GM19240 (cell line): ENCODE measurements at regions not wholly inside any gene's neighbourhood (a gene's known extent, or its start where the extent isn't known, plus 50 kb on each side); places are given as distances from the start of the nearest gene placed in this dataset.
"Not testable (repeated sequence)": the region's sequence is repeated elsewhere in the genome, so short reads cannot be mapped to it uniquely, and the experiment has no call there.

Experiments used
- DNase-seq: peaks from one replicate; pipeline ENCODE4 v3.0.0; 2011; ENCODE audit warnings: low spot score; ENCODE audit not compliant: insufficient read length

DNA sequence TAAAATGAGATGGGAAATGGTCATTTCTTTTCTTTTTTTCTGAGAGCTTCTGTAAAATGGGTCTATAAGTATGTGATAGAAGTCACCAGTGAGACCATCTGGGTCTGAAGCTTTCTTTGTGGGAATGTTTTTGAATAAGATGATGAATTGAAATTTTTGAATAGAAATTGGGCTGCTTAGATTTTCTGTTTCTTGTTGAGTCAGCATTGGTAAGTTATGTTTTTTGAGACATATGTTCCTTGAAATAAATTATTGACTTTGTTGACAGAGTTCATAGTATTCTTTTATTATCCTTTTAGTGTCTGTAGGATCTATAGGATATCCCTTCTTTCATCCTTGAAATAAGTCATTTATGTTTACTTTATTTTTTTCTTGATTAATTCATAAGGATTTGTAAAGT is 208.1 kb downstream of the OPA1 start:
- no peak for DNase-seq

DNA sequence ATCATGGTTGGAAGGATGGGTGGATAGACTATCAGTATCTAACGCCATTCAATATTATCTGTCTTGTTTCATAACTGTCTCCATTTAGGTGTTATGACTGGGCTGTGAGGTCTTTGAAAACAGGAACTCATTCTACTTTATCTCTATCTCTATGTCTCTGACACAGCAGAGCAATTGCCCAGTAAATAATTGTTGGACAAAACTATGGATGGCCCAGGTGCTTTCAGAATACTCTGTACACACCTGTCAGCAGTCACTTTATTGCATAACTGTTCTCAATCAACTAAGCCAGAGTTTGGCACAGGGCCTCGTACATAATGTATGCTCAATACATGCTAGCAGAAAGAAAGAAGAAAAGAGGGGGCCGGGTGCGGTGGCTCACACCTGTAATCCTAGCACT is 210.3 kb downstream of the OPA1 start:
- no peak for DNase-seq

DNA sequence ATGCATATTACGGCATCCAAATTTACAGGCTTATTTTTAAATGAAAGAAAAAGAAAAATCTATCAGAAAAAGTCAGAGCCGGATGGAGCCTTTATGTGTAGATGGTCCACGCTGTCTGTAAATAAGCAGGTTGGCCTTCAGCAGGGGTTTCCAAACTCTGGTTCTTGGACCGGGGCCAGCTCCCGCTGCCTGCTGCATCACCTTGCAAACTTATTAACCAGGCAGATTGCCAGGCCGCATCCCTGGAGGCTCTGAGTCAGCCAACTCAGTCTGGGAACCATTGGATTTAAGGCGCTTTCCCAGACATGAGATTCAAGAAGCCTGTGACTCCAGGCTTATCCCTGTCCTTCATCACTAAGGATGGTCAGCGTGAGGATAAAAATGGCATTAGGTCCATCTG is 212.4 kb downstream of the OPA1 start:
- no peak for DNase-seq

DNA sequence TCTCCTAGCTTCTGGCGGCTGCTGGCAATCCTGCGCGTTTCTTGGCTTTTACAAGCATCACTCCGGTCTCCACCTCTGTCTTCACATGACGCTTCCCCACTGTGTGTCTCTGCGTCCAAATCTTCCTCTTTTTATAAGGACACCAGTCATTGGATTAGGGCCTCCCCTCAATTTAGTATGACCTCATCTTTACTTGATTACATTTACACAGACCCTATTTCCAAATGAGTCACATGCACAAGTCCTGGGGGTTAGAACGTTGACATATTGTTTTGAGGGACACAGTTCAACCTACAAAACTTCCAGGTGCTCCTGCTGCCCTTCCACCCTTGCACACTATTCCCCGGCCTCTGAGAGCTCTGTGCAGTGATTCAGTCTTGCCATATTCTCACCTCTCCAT is 215.3 kb downstream of the OPA1 start:
- no peak for DNase-seq

DNA sequence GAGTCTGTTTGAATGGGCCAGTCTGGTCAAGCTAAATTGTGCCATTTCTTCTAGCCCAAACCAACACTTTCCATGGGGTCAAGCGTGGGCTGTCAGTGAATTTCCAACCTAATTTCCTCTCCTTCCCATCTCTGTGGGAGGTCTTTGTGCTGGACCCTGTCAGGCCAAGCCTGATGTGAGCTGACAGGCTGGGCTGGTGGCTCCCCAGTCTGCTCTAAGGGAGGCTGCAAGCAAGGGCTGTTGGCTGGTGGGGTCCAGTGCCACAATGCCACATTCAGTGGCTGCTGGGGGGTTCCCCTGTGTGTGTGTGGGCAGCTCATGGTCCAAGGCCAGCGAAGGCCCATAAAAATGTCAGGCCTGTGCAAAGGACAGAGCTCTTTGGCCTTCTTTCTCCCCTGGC is 216.1 kb downstream of the OPA1 start:
- no peak for DNase-seq

DNA sequence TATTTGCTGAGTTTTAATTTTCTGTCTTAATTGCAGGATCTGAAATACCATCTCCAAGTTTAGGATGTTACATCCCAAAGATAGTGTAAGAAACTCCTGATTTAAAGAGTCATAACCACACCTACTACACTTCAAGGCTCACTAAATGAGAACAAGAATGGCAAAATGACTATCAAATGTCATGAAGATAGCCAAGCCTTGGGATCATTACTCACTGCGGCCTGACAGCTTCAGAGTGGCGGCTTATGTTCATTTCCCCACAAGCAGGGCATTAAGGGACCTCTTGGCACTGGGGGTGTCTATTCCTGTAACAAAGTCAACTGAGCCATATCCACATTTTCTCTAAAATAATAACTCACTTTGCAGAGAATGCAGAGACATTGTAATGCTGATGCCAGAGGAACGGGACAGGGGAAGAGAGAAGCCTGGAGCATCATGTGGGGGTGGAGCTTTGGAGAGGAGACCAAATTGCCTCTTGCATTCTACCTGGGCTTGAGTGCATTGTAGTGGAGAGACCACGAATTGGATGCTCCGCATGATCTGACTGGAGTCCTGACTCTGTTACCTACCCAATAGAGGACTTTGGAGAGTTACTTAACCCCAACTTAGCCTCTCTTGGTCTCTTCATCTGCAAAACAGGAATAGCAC is 219.2 kb downstream of the OPA1 start:
- DNase-seq = no peak

DNA sequence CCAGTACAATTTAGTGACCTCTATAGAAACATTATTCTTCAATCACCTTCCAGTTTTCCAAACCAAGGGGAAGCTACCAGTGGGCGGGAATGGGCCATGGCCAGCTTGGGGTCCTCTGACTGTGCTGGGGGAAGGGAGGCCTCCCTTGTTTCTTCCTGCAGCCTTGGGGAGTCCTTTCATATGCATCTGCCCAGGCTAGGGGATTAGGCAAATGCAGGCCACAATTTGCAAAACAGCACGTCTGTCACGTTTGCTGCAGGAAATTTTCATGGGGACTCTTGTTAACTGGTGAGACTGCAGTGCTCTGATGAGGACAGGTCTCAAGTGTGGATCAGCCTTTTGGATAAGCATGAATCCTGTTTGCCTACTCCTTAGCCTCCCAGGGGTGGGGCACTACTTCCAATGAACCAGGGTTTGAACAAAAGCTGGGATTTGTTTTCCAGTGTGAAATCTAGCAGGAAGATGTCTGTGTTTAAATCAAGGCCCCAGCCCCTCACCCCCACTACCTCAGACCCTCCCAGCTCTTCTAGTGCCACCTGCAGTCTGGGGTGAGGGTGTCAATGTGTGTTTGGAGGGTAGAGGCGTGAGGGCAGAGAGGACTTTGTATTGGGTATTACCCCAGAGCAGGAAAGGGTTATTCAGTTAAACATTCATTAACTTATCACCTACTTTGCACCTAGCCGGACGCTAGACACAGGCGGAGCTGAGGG is 219.9 kb downstream of the OPA1 start:
- DNase-seq = no peak

DNA sequence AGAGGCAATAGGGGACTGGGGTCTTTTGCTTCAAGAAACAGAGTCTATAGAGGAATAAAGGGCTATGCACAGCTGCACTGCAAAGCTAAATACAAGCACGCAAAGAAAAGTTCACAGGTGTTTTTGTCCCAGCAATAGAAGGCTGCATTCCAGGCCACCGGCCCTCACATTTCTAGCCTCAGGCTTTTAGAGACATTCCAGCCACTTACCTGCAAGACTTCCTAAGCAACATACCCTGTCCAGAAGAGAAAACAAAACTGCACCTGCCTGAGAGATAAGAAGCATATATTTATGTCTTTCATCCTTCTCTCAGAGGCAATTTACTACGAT is 220.5 kb downstream of the OPA1 start:
- no peak for DNase-seq

DNA sequence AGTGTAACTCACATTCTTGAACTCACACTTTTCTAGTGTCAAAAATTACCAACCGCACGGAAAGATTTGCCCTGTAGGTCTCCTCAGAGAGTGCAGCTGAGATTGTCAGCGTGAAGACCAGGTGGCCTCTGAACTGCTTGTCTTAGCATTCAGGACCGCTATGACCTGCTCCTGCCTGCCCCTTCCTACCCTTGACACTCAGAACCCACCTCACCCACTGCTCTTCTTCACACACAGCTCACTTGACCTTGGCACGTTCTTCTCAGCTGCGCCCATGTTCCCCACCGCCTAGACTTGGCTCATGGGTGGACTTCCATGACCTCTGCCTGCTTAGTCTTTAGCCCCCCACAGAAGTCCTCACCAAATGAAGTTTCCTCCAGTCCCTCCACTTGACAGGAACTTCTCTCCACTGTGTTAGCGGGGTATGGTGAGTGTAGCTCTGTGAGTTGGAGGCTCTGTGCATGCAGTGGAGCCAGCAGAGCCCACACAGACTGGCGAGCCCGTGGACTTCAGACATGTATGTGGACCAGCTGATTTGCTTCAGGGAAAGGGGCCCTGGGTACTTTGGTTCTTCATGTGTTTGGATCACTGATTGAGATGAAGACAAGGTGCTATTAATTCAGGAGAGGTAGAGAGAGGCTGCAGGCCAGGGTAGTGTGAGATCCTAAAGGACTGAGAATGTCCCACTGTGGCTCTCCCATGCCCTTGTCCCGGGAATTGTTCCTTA is 221.3 kb downstream of the OPA1 start:
- no peak for DNase-seq

DNA sequence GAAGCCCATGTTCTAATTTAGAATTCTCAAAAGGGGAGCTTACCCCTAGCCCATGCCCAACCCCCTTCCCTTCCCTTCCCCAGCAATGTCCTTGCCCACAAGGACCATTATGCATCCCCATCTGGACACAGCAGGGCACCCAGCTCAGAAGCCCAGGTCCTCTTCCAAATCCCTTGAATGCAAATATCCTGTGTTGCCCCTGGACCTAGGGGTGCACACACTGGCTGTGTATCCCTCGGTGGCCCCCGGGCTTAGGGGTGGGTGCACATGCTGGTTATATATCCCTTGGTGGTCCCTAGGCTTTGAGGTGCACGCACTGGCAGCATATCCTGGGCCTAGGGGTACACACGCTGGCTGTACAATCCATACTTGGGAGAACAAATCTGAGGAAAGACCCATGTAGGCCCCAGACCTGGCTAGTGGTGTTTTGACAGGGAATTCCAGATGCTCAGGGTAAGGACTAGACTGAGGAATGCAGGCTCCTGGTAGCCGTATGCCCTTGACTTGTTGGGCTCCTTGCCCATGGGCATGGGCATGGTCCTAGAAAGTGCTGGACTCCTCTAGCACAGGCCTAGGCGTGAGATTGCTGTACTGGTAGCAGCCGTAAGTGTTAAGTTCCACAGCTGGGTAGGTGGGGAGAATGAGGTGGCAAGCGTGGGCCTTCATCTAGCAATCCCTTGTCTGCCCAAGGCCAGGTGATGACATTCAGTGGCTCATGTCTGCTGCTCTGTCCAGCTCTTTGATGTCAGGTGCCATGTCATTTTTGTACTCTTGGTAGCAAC is 222.4 kb downstream of the OPA1 start:
- DNase-seq = no peak

DNA sequence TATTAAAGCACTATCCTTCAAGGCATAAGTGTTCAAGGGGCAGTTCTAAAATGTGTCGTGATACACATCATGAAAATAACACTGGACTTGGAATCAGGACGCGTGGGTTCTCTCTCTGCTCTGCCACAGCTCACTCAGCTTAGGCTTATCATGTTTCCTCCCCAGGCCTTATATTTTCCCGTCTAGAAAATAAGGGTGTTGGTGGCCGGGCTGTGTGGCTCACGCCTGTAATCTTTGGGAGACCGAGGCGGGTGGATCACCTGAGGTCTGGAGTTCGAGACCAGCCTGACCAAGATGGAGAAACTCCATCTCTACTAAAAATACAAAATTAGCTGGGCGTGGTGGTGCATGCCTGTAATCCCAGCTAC is 223.0 kb downstream of the OPA1 start:
- DNase-seq = no peak

DNA sequence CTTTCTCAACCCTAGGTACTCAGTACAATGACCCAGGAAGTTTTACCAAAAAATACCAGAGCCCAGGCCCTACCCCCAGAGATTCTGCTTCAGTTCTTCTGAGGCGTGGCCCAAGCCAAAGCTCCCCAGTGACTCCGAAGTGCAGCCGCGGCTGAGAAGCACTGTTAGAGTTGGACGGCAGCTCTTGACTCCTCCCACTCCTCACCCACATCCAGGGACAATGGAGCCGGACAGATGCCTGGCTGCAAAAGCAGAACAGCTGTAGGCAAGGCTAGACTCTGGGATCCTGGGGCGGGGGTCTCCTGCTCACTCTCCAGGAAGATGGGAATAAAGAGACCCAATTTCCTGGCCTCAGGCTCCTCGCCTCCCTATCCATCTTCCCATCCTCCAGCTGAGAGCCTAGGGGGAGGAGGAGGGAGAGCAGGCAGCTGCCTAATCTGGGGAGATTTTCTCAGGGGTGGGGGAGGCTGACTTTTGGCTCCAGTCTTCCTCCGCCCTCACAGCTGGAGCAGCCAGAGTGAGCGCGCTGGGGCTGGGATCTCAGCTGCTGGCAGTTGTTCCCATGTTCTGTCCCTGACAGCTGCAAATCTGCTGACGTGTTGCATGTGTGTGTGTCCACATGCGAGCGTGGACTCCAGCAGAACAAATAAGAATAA is 223.8 kb downstream of the OPA1 start:
- DNase-seq = no peak

DNA sequence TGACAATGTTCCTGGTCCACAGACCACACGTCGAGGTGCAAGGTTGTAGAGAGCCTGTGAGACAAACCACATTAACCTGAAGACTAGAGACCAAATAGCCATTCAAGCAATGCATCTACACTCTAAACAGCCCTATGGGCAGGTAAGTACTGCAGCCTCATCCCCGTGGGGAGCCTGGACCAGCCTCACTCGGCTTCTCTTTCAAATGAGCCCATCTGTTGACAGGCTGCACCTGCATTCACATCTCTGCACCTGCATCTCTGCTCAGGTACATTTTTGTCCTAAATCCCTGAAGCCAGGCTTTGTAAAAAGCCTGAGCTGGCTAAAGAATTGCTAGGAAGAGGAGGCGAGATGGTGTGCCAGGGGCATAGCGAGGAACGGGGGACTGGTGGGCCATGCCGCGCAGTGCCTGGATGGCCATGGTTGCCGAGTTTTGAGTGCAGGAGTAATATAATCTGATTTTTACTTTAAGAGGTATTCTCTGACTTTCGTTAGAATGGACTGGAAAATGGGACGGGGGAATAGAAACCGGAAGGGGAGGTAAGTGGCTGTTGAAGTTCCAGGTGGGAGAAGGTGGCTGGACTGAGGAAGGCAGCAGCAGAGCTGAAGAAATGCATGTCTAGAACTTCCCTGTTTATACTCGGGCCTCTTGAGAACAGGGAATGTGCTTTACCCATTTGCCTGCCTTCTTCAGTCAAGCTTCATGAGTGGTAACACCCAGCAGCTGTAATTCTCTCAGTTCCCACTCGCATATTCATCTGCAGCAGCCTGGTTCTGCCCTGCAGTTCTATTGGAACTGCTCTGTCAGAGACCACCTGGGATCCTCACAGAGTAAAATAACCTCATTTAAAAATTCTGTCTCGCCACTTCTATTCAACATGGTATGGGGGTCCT is 226.4 kb downstream of the OPA1 start:
- DNase-seq = no peak

DNA sequence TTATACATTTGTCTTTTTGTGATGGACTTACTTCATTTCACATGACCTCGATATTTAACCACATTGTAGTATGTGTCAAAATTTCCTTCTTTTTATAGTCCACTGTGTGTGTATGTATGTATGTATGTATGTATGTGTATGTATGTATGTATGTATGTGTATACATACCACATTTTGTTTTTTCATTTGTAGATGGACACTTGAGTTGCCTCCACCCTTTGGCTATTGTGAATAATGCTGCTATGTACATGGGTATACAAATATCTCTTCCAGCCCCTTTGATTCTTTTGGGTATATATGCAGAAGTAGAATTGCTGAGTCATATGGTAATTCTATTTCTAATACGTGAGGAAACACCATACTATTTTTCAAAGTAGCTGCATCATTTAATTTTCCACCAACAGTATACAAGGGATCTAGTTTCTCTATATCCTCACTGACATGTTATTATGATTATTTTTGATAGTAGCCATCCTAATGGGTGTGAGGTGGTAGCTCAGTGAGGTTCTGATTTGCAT is 228.2 kb downstream of the OPA1 start:
- DNase-seq = no peak

DNA sequence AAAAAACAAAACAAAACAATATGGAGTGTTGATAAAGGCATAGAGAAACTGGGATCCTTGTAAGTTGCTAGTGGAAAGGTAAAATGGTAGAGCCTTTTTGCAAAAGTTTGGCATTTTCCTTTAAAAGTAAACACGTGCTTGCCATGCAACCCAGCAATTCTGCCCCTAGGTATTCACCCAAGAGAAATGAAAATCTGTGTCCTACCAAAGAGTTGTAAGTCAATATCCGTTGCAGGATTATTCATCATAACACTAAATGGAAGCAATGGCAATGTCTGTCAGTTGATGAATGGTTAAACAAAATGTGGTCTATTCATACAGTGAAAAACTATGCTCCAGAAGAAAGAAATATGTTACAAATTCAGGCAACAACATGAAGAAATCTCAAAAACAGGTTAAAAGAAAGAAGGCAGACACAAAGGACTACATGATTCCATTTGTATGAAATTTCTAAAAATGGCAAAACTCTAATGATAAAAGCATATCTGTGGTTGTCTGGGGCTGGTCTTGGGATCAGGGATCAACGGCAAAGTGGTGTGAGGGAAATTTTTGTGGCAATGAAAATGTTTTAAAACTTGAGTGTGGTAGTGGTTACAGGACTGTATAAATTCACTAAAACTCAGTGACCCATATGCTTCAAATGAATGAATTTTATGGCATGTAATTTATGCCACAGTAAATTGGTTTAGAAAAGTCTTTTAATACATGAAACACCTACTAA is 229.6 kb downstream of the OPA1 start:
- DNase-seq = no peak

DNA sequence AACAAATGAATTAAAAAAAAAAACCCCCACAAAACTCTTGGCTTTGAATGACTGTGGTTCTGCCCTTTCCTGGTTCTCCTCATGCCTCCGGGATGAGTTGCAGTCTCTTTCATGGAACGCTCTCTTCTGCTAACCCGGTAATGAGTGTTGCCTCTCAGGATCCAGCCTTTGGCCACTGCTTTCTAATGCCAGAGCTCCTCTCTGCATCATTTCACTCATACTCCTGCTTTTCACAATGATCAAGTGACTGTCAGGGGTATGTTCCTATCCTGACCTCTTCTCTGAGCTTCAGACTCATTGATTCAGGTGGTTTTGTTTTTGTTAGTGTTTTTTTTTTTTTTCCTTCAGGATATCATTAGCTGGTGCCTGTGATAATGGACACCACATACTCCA is 230.2 kb downstream of the OPA1 start:
- DNase-seq = not testable (repeated sequence)

DNA sequence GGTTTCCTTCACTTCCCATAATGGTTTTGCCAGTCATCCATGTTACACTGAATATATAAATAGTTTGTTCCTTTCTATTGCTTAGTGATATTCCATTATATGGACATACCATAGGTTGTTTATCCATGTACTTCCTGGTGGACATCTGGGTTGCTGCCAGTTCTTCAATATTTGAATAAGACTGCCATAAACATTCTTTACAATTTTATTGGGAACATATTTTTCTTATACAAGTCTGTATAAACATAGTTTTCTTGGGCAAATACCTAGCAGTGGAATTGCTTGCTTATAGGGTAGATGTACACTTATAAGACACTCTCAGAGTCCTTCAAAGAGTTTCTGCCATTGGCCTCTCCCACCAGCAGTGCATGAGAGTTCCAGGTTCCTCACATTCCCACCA is 231.4 kb downstream of the OPA1 start:
- DNase-seq = no peak

DNA sequence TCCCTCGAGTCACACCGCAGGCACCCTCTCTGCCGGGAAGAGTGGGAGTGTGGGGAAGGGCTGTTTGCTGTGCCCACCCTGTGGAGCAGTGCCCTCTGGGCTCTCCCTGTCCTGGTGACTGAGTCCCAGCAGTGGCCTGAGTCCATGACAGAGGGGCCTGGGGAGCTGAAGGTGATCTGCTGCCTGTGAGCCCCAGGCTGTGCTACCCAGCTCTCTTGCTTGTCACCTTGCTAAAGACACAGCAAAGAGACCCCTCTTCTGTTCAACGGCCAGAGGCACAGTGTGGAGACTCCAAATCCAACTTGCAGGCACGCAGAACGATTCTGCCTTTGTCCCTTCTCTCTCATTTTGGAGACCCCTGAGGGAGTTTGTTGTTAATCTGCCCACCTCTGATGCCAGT is 232.6 kb downstream of the OPA1 start:
- no peak for DNase-seq

DNA sequence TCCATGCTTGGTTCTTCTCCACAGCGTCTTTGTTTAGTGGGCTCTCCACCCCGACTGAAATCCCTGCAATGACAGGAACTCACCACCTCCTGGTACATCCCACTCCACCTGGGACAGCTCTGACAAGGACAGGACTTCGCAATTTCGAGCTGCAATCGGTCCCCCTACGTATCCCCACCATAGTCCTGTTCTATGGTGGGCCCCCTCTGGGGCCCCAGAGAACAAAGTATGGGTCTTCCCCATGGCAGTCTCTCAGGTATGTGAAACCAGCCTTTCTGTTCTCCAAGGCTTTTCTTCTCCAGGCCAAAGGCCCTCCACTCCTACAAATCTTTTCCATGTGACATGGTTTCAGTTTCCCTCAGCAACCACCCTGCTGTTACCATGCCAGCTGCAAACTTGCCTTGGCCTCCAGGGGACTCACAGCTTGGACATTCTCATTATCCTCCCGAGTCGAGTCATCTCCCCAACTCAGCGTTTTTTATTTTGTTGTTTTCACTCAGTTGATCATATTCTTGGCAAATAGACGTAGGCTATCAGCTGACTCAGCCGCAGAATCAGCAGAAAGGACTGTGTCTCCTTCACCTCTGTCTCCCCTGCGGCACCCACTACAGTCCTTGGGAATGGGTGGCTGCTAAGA is 233.3 kb downstream of the OPA1 start:
- DNase-seq = no peak
